Hepatocyte (in vitro differentiated cells): ENCODE measurements at regions not wholly inside any gene's neighbourhood (a gene's known extent, or its start where the extent isn't known, plus 50 kb on each side); places are given as distances from the start of the nearest gene placed in this dataset.

Experiments
- CTCF ChIP-seq: fragments of 200-600 bp; sonication (generic); IDR thresholded peaks from 2 replicates; pipeline ENCODE4 v1.5.1; 2016; ENCODE audit warnings: antibody characterized with exemption, mild to moderate bottlenecking; ENCODE audit not compliant: poor library complexity
- EZH2 ChIP-seq: fragments of 200-600 bp; sonication (generic); IDR thresholded peaks from 2 replicates; pipeline ENCODE4 v1.6.1; 2016; ENCODE audit warnings: antibody characterized with exemption, mild to moderate bottlenecking, borderline replicate concordance

- no peak for TF ChIP-seq CTCF
- no peak for TF ChIP-seq EZH2
Observed at GRCh38 chr5:74169701-74170100, 470.8 kb downstream of the ENC1 start.
